Transverse colon (tissue), 4 donors: ENCODE measurements at regions not wholly inside any gene's neighbourhood (a gene's known extent, or its start where the extent isn't known, plus 50 kb on each side); places are given as distances from the start of the nearest gene placed in this dataset.

Source experiments
- EP300 ChIP-seq: sonication (generic); formaldehyde crosslinking; IDR thresholded peaks from one replicate; pipeline ENCODE4 v1.6.1; 2017; ENCODE audit warnings: antibody characterized with exemption, low read depth
- POLR2AphosphoS5 ChIP-seq, 3 donors: sonication (generic); formaldehyde crosslinking; IDR thresholded peaks; one replicate each; pipeline ENCODE4 v1.6.1; 2016; ENCODE audit warnings: antibody characterized with exemption in 3 of 3
- TF ChIP-seq, protein P1 (sequence below), 5 experiments: fragments of 200-600 bp in 3 of 5; fragments of 450-650 bp in 2 of 5; sonication (generic) in 3 of 5; IDR thresholded peaks; 1 replicate in 2 of 5; 2 replicates in 3 of 5; pipeline ENCODE4 v1.5.1; 2016 to 2017; ENCODE audit warnings: antibody characterized with exemption in 5 of 5, inconsistent platforms in 3 of 5, mild to moderate bottlenecking in 2 of 5, moderate library complexity in 1 of 5

DNA sequence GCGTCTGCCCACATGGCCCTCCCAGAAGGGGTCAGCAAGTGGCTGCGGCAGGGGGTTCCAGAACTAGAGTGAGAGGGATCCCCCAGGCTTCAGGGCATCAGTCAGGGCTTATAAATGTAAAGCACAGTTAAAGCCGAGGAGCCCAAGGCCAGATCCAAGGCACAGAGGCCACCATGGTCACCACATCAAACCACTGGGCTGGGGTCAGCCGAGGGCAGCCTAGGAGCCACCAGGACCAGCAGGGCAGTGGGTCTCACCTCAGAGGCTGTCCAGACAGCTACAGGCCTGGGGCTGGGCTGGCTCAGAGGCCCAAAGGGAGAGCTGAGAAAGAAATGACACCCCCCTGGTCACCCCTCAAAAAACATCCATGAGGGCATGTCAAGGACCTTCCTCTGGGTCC, 188.5 kb downstream of the INHBB start:
- no peak for TF ChIP-seq POLR2AphosphoS5 (IDR thresholded peaks at IDR 0.05)
- TF ChIP-seq, protein P1, sequence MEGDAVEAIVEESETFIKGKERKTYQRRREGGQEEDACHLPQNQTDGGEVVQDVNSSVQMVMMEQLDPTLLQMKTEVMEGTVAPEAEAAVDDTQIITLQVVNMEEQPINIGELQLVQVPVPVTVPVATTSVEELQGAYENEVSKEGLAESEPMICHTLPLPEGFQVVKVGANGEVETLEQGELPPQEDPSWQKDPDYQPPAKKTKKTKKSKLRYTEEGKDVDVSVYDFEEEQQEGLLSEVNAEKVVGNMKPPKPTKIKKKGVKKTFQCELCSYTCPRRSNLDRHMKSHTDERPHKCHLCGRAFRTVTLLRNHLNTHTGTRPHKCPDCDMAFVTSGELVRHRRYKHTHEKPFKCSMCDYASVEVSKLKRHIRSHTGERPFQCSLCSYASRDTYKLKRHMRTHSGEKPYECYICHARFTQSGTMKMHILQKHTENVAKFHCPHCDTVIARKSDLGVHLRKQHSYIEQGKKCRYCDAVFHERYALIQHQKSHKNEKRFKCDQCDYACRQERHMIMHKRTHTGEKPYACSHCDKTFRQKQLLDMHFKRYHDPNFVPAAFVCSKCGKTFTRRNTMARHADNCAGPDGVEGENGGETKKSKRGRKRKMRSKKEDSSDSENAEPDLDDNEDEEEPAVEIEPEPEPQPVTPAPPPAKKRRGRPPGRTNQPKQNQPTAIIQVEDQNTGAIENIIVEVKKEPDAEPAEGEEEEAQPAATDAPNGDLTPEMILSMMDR (IDR thresholded peaks at IDR 0.05), result no peak
- no peak for TF ChIP-seq EP300
